Amniotic epithelial cell (primary cell): ENCODE measurements at regions not wholly inside any gene's neighbourhood (a gene's known extent, or its start where the extent isn't known, plus 50 kb on each side); places are given as distances from the start of the nearest gene placed in this dataset.

ENCODE experiments used
- DNase-seq: peaks from one replicate; pipeline ENCODE4 v3.0.0-alpha.2; 2010; ENCODE audit warnings: low read depth

- no peak for DNase-seq
These were observed 1072.6 kb upstream of the PIK3C3 start for GRCh38 chr18:40882468-40882867.

GRCh38 chr18:40878371-40878770, 1076.7 kb upstream of the PIK3C3 start:
- DNase-seq: no peak

GRCh38 chr18:40877096-40877495, 1077.9 kb upstream of the PIK3C3 start:
- peak; percentile 99 for DNase-seq

GRCh38 chr18:40875101-40875615, 1079.9 kb upstream of the PIK3C3 start:
- no peak for DNase-seq

- DNase-seq: peak; percentile 77
These were observed 1080.8 kb upstream of the PIK3C3 start for GRCh38 chr18:40874233-40874632.

- DNase-seq: peak; percentile 92
These were observed 1086.8 kb upstream of the PIK3C3 start for GRCh38 chr18:40868110-40868858.

GRCh38 chr18:40867459-40867858, 1087.6 kb upstream of the PIK3C3 start:
- peak; percentile 85 for DNase-seq

- no peak for DNase-seq
These were observed 1088.1 kb upstream of the PIK3C3 start for GRCh38 chr18:40866968-40867367.

- DNase-seq: no peak
These were observed 1088.9 kb upstream of the PIK3C3 start for GRCh38 chr18:40866013-40866645.

GRCh38 chr18:40864846-40865245, 1090.2 kb upstream of the PIK3C3 start:
- no peak for DNase-seq

GRCh38 chr18:40863801-40864200, 1091.2 kb upstream of the PIK3C3 start:
- no peak for DNase-seq

GRCh38 chr18:40860189-40860588, 1094.8 kb upstream of the PIK3C3 start:
- peak; percentile 58 for DNase-seq

GRCh38 chr18:40855661-40856060, 1099.4 kb upstream of the PIK3C3 start:
- DNase-seq: no peak

- no peak for DNase-seq
These were observed 1102.6 kb upstream of the PIK3C3 start for GRCh38 chr18:40852406-40852805.

- DNase-seq: peak; percentile 27
These were observed 1104.0 kb upstream of the PIK3C3 start for GRCh38 chr18:40851014-40851429.

- DNase-seq: no peak
These were observed 1105.1 kb upstream of the PIK3C3 start for GRCh38 chr18:40849886-40850285.

GRCh38 chr18:40841467-40841866, 1113.6 kb upstream of the PIK3C3 start:
- peak; percentile 83 for DNase-seq

- no peak for DNase-seq
These were observed 1114.0 kb upstream of the PIK3C3 start for GRCh38 chr18:40841063-40841462.

GRCh38 chr18:40832362-40832761, 1122.7 kb upstream of the PIK3C3 start:
- DNase-seq: peak; percentile 66

GRCh38 chr18:40824291-40824690, 1130.7 kb upstream of the PIK3C3 start:
- DNase-seq: no peak

- DNase-seq: no peak
These were observed 1133.3 kb upstream of the PIK3C3 start for GRCh38 chr18:40821596-40822243.

- DNase-seq: no peak
These were observed 1142.0 kb upstream of the PIK3C3 start for GRCh38 chr18:40812981-40813515.

- peak; percentile 41 for DNase-seq
These were observed 1144.7 kb upstream of the PIK3C3 start for GRCh38 chr18:40810372-40810771.
